ENCODE measurements at regions not wholly inside any gene's neighbourhood (a gene's known extent, or its start where the extent isn't known, plus 50 kb on each side); places are given as distances from the start of the nearest gene placed in this dataset.

GRCh38 chr14:53519137-53519536, 366.0 kb upstream of the DDHD1 start:
- no peak for DNase-seq (ENCODE audit: low spot score)

GRCh38 chr14:53517270-53517960, 364.3 kb upstream of the DDHD1 start:
- no peak for DNase-seq (ENCODE audit: low spot score)

GRCh38 chr14:53516261-53516774, 363.2 kb upstream of the DDHD1 start:
- no peak for DNase-seq (ENCODE audit: low spot score)

- DNase-seq (ENCODE audit: low spot score) = no peak
These were observed 362.2 kb upstream of the DDHD1 start for GRCh38 chr14:53515276-53515675.

- no peak for DNase-seq (ENCODE audit: low spot score)
These were observed 361.1 kb upstream of the DDHD1 start for GRCh38 chr14:53514197-53514596.

- DNase-seq (ENCODE audit: low spot score) = no peak
These were observed 357.3 kb upstream of the DDHD1 start for GRCh38 chr14:53510281-53510912.

- DNase-seq (ENCODE audit: low spot score) = no peak
These were observed 356.4 kb upstream of the DDHD1 start for GRCh38 chr14:53509276-53510244.

GRCh38 chr14:53501361-53502211, 348.5 kb upstream of the DDHD1 start:
- DNase-seq (ENCODE audit: low spot score) = no peak

- no peak for DNase-seq (ENCODE audit: low spot score)
These were observed 347.1 kb upstream of the DDHD1 start for GRCh38 chr14:53500191-53500590.

GRCh38 chr14:53496668-53497067, 343.5 kb upstream of the DDHD1 start:
- no peak for DNase-seq (ENCODE audit: low spot score)

GRCh38 chr14:53495846-53496343, 342.8 kb upstream of the DDHD1 start:
- DNase-seq (ENCODE audit: low spot score) = no peak

GRCh38 chr14:53494587-53494986, 341.5 kb upstream of the DDHD1 start:
- DNase-seq (ENCODE audit: low spot score) = no peak

GRCh38 chr14:53493860-53494259, 340.7 kb upstream of the DDHD1 start:
- no peak for DNase-seq (ENCODE audit: low spot score)

GRCh38 chr14:53493320-53493719, 340.2 kb upstream of the DDHD1 start:
- DNase-seq (ENCODE audit: low spot score) = no peak

GRCh38 chr14:53491884-53492277, 338.8 kb upstream of the DDHD1 start:
- DNase-seq (ENCODE audit: low spot score) = peak; percentile 1

GRCh38 chr14:53491256-53491883, 338.2 kb upstream of the DDHD1 start:
- DNase-seq (ENCODE audit: low spot score) = no peak

GRCh38 chr14:53478174-53478573, 325.1 kb upstream of the DDHD1 start:
- DNase-seq (ENCODE audit: low spot score) = no peak

GRCh38 chr14:53473480-53473879, 320.4 kb upstream of the DDHD1 start:
- no peak for DNase-seq (ENCODE audit: low spot score)

- no peak for DNase-seq (ENCODE audit: low spot score)
These were observed 319.2 kb upstream of the DDHD1 start for GRCh38 chr14:53472306-53472705.

- DNase-seq (ENCODE audit: low spot score) = no peak
These were observed 317.4 kb upstream of the DDHD1 start for GRCh38 chr14:53470351-53471043.

Data from HT-29 (cell line).